ENCODE measurements at regions not wholly inside any gene's neighbourhood (a gene's known extent, or its start where the extent isn't known, plus 50 kb on each side); places are given as distances from the start of the nearest gene placed in this dataset.

GRCh38 chrX:45745479-45745878 is 544.8 kb upstream of the DIPK2B start:
- no peak for TF ChIP-seq CTCF (IDR thresholded peaks at IDR 0.05; ENCODE audit: borderline replicate concordance, control extremely low read depth, extremely low read depth, insufficient read depth, missing control alignments)
- no peak for DNase-seq (ENCODE audit: low spot score)
- in situ Hi-C loops (cut with MboI; ENCODE audit: low sequenced_read_pairs, unreplicated experiment), result no loop called here

GRCh38 chrX:45743906-45744625 is 543.4 kb upstream of the DIPK2B start:
- in situ Hi-C loops (cut with MboI; ENCODE audit: low sequenced_read_pairs, unreplicated experiment), result no loop called here
- no peak for DNase-seq (ENCODE audit: low spot score)
- no peak for TF ChIP-seq CTCF (IDR thresholded peaks at IDR 0.05; ENCODE audit: borderline replicate concordance, control extremely low read depth, extremely low read depth, insufficient read depth, missing control alignments)

GRCh38 chrX:45743081-45743533 is 542.4 kb upstream of the DIPK2B start:
- no peak for DNase-seq (ENCODE audit: low spot score)
- in situ Hi-C loops (cut with MboI; ENCODE audit: low sequenced_read_pairs, unreplicated experiment), result no loop called here
- no peak for TF ChIP-seq CTCF (IDR thresholded peaks at IDR 0.05; ENCODE audit: borderline replicate concordance, control extremely low read depth, extremely low read depth, insufficient read depth, missing control alignments)

GRCh38 chrX:45740291-45740690 is 539.6 kb upstream of the DIPK2B start:
- no peak for TF ChIP-seq CTCF (IDR thresholded peaks at IDR 0.05; ENCODE audit: borderline replicate concordance, control extremely low read depth, extremely low read depth, insufficient read depth, missing control alignments)
- in situ Hi-C loops (cut with MboI; ENCODE audit: low sequenced_read_pairs, unreplicated experiment), result no loop called here
- DNase-seq (ENCODE audit: low spot score), result no peak

- in situ Hi-C loops (cut with MboI; ENCODE audit: low sequenced_read_pairs, unreplicated experiment), result no loop called here
- DNase-seq (ENCODE audit: low spot score), result no peak
- TF ChIP-seq CTCF (IDR thresholded peaks at IDR 0.05; ENCODE audit: borderline replicate concordance, control extremely low read depth, extremely low read depth, insufficient read depth, missing control alignments), result no peak
Measured at GRCh38 chrX:45735571-45735970, 534.9 kb upstream of the DIPK2B start.

- TF ChIP-seq CTCF (IDR thresholded peaks at IDR 0.05; ENCODE audit: borderline replicate concordance, control extremely low read depth, extremely low read depth, insufficient read depth, missing control alignments), result no peak
- no peak for DNase-seq (ENCODE audit: low spot score)
- in situ Hi-C loops (cut with MboI; ENCODE audit: low sequenced_read_pairs, unreplicated experiment), result no loop called here
Measured at GRCh38 chrX:45731448-45731847, 530.8 kb upstream of the DIPK2B start.
